Suppressor macrophage treated with lipopolysaccharide for 1 hour (primary cell): ENCODE measurements at regions not wholly inside any gene's neighbourhood (a gene's known extent, or its start where the extent isn't known, plus 50 kb on each side); places are given as distances from the start of the nearest gene placed in this dataset.

ENCODE experiments used
- DNase-seq, 3 donors: peaks; one replicate each; pipeline ENCODE4 v3.0.0-alpha.2; 2020 to 2022

DNA sequence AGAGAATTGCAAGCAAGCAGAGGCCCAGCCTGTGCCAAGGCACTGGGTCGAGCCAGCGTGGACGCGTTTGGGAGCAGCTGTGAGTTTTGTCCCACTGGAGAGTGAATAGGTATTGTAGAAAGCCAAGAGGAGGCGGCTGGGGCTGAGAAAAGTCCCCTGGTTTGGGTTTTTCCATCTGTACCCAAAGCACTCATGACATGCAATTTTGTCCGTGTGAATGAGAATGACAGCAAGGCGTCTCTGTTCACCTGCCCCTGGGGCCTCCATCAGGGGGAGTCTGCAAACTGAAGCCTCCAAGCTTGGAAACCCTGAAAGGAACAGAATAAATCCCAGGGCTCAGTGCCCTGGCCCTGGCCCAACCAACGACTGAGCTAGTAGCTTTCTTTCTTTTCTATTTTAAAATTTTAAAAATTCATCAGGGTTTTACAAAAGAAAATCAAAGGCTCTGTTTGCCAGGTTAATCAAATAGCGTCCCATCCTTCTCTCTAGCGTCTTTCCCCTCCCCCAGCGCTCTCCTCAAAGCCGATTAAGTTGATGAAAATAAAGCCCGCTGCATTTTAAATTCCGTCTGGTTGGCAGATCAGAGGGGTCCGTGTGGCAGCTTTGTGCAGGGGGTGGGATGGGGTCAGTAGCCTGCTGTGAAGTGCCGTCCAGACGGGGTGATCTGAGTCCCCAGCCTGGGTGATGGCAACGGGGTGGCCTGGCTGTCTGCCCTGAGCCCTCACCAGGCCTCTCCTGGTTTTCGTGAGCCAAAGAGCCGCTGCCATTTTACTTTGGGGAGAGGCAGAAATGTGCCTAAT lies 171.0 kb downstream of the KATNIP start:
- no peak for DNase-seq

DNA sequence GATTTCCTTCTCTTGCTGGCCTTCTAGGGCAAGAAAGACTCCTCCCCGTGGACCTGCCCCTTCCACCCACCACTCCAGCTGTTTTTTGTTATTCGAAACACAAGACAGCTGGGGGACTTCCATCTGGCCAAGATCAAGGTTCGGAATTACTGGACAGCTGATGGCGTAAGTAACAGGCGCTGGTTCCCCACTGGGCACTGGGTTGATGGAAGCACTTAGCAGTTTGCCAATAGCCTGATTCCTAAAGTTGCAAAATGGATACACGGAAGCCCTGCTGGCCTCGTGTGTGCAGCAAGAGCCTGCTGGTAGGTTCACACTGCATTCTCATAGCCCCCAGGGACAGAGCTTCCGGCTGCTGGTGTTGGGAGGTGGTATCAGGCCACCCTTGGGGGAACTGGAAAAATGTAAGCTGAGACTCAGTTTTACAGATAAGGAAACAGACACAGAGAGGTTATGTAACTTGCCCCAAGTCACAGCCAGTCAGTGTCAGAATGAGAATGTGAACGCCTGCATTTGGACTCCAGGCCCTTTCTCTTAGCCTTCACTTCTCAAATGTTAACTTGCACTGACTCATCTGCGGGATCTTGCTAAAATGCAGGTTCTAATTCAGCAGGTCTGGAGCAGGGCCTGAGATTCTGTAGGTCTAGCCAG lies 171.7 kb downstream of the KATNIP start:
- DNase-seq = no peak

DNA sequence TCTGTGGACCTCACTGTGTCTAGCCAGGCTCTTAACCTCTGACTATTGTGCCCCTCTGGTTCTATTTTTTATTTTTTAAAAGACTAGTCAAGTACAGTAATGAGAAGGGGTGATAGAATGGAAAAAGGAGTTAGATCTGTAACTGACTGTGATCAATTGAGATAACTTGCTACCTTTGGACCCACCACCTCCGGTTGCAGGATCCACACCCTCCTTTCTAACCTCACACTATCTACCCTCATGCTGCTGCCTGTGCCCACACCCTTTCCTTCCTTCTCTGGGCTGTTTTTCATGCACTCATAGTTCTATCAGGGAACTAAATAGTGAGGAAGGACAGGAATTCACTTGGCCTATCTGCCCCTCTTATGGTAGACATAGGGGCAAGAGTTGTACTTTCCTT lies 172.3 kb downstream of the KATNIP start:
- DNase-seq = no peak

DNA sequence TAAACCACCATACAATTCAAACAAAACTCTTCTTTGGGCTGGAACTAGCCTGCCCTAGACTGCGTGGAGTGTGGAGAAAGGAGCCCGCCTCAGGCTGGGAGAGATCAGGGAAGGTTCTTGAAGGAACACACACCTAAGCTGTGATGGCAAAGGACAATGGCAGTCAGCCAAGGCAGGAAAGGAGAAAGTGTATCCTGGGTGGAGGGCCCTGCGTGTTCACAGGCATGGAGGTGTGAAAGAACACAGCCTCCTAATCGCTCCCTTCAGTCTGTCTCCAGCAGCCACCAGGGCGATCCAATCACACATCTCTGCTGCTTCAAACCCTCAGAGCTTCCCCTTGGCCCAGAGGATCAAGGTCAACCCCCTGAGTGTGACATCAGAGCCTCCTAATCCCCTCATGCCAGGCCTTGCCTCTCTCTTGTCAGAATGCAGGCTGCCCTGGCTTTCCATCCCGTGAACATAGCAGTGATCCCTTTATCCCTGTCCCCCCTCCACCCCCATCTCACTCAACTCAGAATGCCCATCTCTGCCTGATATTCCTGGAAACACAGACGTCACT lies 173.0 kb downstream of the KATNIP start:
- no peak for DNase-seq

DNA sequence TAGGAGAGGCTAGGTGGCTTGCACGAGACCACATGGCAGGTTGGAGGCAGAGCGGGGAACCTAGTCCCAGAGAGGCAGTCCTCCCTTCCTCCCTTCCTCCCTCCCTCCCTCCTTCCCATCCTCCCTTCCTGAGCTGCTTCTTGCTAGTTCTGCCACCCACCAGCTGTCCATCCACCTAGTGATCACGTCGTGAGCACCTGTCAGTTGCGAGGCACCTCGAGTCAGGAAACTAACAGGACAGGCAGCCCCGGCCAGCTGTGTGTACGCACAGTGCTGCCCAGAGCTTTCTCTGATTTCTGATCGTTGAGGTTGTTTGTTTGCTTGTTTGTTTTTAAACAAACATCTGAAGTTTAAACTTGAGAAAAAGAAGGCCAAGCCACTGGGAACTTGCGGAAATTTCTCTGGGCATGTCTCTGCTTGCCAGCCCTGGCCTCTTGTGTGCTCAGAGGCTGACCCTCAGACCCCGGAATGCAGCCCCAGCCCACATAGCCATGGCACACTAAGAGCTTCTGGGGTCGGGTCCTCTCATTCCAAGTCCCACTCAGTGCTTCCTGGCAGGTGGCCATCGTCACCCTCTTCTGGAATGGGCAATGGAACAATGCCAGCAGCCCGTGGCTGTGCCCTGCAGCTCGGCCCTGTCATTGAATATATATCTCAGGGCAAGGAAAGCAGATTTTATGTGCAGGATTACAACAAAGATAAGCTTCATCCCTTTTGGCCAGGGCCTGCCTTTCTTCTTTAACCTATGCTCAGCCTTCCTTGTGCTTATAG lies 174.0 kb downstream of the KATNIP start:
- DNase-seq = no peak

GRCh38 chr16:27724482-27725235 lies 174.7 kb downstream of the KATNIP start:
- DNase-seq = no peak

DNA sequence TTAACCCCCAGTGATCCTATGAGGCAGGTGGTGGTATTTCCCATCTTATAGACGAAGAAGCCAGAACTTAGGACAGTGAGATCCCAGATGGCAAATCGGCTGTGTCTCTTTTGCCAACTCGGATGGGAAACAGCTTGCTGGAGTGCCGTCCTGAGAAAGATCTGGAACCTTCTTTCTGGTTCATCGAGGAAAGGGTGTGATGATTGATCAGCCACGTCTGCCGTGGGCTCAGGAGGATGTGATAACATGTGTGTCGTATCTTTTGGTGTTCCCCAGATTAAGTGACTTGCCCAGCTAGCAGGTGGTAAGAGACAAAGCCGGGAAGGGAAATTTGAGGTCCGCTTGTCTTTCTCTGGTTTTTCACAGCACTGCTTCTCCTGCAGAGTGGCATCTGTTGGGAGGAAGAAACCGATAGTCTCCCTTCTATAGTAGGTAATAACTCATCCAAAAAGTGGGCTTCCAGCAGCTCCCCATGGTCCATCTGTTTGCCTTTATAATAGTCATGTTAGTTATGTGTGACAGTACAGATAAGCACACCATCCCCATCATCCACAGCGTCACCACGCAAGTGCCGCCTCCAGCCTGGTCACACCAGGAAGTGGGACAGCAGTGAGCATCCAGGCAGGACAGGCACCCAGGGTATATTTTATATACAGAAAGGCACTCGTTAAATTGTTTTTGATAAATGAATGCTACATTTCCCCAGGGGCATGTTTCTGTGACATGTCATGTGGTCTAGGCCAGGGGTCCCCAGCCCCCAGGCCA lies 175.5 kb downstream of the KATNIP start:
- no peak for DNase-seq

DNA sequence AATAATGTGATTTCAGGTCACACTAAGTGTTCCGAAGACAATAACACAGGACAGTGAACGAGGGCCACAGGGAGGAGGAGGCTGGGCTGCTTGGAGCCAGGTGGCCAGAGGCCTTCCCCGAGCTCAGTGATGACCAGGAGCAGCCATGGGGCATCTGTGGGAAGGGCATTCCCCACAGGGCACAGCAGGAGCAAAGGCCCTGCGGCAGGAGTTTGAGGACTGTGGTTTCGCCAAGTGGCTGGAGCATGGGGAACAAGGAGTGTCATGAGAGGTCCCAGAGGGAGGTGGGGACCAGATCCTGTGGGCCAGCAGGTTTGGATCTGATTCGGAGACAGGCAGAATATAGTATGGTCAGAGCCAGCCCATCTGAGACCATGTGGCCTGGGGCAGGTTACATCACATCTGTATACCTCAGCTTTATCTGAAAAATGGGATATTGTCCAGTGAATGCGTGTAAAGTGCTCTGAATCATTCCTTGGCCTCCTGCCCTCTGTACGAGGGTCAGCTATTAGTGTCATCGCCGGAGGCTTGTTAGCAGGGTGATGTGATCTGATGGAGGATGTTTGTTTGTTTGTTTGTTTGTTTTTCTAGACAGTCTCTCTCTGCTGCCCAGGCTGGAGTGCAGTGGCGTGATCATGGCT lies 176.8 kb downstream of the KATNIP start:
- no peak for DNase-seq

GRCh38 chr16:27727941-27728340 lies 178.0 kb downstream of the KATNIP start:
- DNase-seq = no peak

DNA sequence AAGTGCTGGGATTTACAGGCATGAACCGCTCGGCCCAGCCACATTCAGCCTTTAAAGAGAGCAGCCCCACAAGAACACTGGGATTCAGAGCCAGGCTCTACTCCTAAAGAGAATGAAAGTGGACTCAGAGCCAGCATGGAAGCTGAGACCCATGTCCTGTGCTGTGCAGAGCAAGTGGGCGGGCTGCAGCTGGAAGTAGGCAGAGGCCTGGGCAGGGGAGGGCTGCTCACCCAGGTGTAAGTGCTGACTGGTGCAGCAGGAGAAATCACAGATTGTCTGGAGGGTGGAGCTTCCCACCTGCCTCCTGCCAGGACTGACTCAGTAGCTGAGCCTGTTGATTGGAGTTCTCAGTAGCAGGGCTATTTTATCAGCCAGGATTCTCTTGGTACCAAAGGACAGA lies 178.7 kb downstream of the KATNIP start:
- no peak for DNase-seq

DNA sequence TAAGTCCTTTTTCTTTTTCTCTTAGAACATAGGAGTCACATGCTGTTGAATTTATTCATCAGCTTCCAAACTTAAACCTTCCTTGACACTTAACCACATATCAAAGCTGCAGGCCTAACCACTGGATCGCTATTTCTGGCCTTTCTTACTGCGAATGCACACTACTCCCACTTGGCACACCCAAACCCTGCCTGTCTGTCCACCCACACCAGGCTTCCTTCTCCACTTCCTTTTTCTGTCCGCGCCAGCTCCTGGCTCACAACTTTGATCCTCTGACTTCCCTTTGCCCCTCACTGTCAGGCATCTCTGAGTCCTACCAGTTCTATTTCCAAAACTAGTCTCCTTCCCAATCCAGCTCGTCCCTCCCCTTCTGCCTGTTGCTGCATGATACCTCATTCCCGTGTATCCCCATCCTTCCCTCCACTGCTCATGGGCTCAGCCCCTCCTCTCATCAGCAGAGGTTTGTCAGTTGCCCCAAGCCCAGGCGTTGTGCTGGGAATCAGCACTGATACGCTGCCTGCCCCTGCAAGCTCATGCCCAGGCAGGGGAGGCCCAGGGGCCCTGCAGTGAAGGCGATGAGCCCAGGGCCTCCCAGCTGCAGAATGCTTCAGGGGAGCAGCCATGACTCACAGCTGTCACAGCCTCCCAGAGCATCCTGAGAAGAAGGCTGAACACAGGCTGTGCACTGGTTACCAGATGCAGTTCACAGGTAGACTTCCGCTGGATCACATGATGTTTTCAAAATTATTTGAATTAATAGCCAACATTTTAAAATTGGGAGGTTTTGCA lies 179.8 kb downstream of the KATNIP start:
- peak; percentile 75 to 80 (median 79) for DNase-seq

GRCh38 chr16:27730661-27731210 lies 180.8 kb downstream of the KATNIP start:
- no peak for DNase-seq

- no peak for DNase-seq
Measured at GRCh38 chr16:27735031-27735430, 185.1 kb downstream of the KATNIP start.

GRCh38 chr16:27736431-27736830 lies 186.5 kb downstream of the KATNIP start:
- DNase-seq = no peak

DNA sequence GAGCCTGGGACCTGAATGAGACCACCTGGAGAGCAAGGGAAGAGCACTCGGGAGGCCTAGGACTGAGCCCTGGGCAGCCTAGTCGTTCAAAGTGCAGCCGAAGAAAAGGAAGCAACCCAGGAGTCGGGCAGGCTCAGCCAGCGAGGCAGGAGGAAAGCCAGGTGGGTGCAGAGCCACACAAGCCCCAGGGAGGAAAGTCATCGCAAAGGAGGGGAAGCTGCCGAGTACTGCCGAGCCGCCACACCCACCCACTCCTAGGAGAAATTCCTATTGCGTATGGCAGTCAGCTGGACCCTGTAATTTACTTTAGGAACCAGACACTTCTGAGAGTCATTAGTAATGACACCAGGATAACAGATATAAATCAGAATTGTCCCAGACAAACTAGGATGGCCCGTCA lies 187.6 kb downstream of the KATNIP start:
- no peak for DNase-seq
